HEK293 (cell line): ENCODE measurements at regions not wholly inside any gene's neighbourhood (a gene's known extent, or its start where the extent isn't known, plus 50 kb on each side); places are given as distances from the start of the nearest gene placed in this dataset.

Source experiments
- CTCF ChIA-PET: fragments of 350-600 bp; formaldehyde crosslinking; extraction: SDS; loops from one replicate; lab custom pipeline; 2021; ENCODE audit warnings: antibody characterized with exemption; lab: Yijun Ruan, JAX
- POLR2A ChIA-PET: fragments of 300-600 bp; formaldehyde crosslinking; extraction: SDS; loops from one replicate; lab custom pipeline; 2020; ENCODE audit warnings: antibody characterized with exemption, inconsistent platforms; lab: Yijun Ruan, JAX
- H3K27ac ChIP-seq: fragments of 200-500 bp; sonication (Bioruptor generic); 2 replicates; pipeline ENCODE4 v1.5.1; 2014; ENCODE audit warnings: low read depth, low read length, control low read depth, inconsistent platforms; ENCODE audit errors: extremely low read depth
- H3K36me3 ChIP-seq, 2 experiments: fragments of 200-500 bp in 1 of 2; sonication (Bioruptor generic) in 1 of 2; 1 replicate in 1 of 2; 2 replicates in 1 of 2; pipeline ENCODE4 v1.5.1; 2014 to 2017; ENCODE audit warnings: inconsistent platforms in 2 of 2, low read length in 2 of 2; ENCODE audit not compliant: control insufficient read depth in 2 of 2, insufficient read depth in 1 of 2
- H3K4me1 ChIP-seq: fragments of 200-500 bp; sonication (Bioruptor generic); 2 replicates; pipeline ENCODE4 v1.5.1; 2014; ENCODE audit warnings: mild to moderate bottlenecking, low read length, inconsistent platforms; ENCODE audit not compliant: control insufficient read depth, insufficient read depth
- H3K4me3 ChIP-seq: 2 replicates; pipeline ENCODE4 v1.5.1; 2011; ENCODE audit warnings: low read depth, mild to moderate bottlenecking, control low read depth, low read length, moderate library complexity
- H3K9me3 ChIP-seq: fragments of 200-500 bp; sonication (Bioruptor generic); 2 replicates; pipeline ENCODE4 v1.5.1; 2014; ENCODE audit warnings: low read depth, low read length, inconsistent platforms; ENCODE audit not compliant: control insufficient read depth, insufficient read depth
- SP7 ChIP-seq: fragments of 450-650 bp; formaldehyde crosslinking; IDR thresholded peaks from 2 replicates; pipeline ENCODE4 v1.5.1; 2016; ENCODE audit warnings: missing biosample characterization, missing genetic modification characterization
- YY1 ChIP-seq: fragments of 450-650 bp; formaldehyde crosslinking; IDR thresholded peaks from 2 replicates; pipeline ENCODE4 v1.5.1; 2018; ENCODE audit warnings: missing biosample characterization, missing genetic modification characterization
- ZFHX2 ChIP-seq: fragments of 450-650 bp; formaldehyde crosslinking; conservative IDR thresholded peaks from 2 replicates; pipeline ENCODE4 v1.5.1; 2016; ENCODE audit warnings: missing biosample characterization, missing genetic modification characterization
- ZNF157 ChIP-seq: fragments of 450-650 bp; formaldehyde crosslinking; IDR thresholded peaks from 2 replicates; pipeline ENCODE4 v1.5.1; 2016; ENCODE audit warnings: missing biosample characterization, missing genetic modification characterization
- ZNF184 ChIP-seq: fragments of 450-650 bp; IDR thresholded peaks from 2 replicates; pipeline ENCODE4 v1.5.1; 2018; ENCODE audit warnings: missing biosample characterization, mild to moderate bottlenecking, missing genetic modification characterization
- ZNF24 ChIP-seq: fragments of 450-650 bp; formaldehyde crosslinking; IDR thresholded peaks from 2 replicates; pipeline ENCODE4 v1.5.1; 2016; ENCODE audit warnings: missing biosample characterization, missing genetic modification characterization
- ZNF350 ChIP-seq: fragments of 450-650 bp; formaldehyde crosslinking; IDR thresholded peaks from 2 replicates; pipeline ENCODE4 v1.5.0; 2017; ENCODE audit warnings: missing biosample characterization, mild to moderate bottlenecking, missing genetic modification characterization
- ZNF391 ChIP-seq: fragments of 450-650 bp; formaldehyde crosslinking; IDR thresholded peaks from 2 replicates; pipeline ENCODE4 v1.5.1; 2016; ENCODE audit warnings: low read depth, missing biosample characterization, missing genetic modification characterization, borderline replicate concordance
- ZNF426 ChIP-seq: fragments of 450-650 bp; formaldehyde crosslinking; IDR thresholded peaks from 2 replicates; pipeline ENCODE4 v1.5.1; 2017; ENCODE audit warnings: missing biosample characterization, missing genetic modification characterization, mild to moderate bottlenecking, inconsistent platforms, moderate library complexity
- ZNF433 ChIP-seq: fragments of 450-650 bp; formaldehyde crosslinking; IDR thresholded peaks from 2 replicates; pipeline ENCODE4 v1.5.1; 2016; ENCODE audit warnings: missing biosample characterization, missing genetic modification characterization, low read depth
- ZNF585B ChIP-seq: fragments of 450-650 bp; formaldehyde crosslinking; IDR thresholded peaks from 2 replicates; pipeline ENCODE4 v1.5.1; 2016; ENCODE audit warnings: missing biosample characterization, missing genetic modification characterization
- ZNF596 ChIP-seq: fragments of 450-650 bp; IDR thresholded peaks from 2 replicates; pipeline ENCODE4 v1.5.0; 2018; ENCODE audit warnings: missing biosample characterization, mild to moderate bottlenecking, missing genetic modification characterization, moderate library complexity
- TF ChIP-seq, protein P1 (sequence below): fragments of 450-650 bp; formaldehyde crosslinking; IDR thresholded peaks from 2 replicates; pipeline ENCODE4 v1.5.1; 2016; ENCODE audit warnings: missing biosample characterization, missing genetic modification characterization
- TF ChIP-seq, protein P2 (sequence below): fragments of 450-650 bp; formaldehyde crosslinking; conservative IDR thresholded peaks from 2 replicates; pipeline ENCODE4 v1.5.1; 2016; ENCODE audit warnings: low read depth, missing biosample characterization, missing genetic modification characterization
- TF ChIP-seq, protein P3 (sequence below): fragments of 450-650 bp; formaldehyde crosslinking; IDR thresholded peaks from 2 replicates; pipeline ENCODE4 v1.5.1; 2016; ENCODE audit warnings: missing biosample characterization, missing genetic modification characterization
- TF ChIP-seq, protein P4 (sequence below): fragments of 450-650 bp; formaldehyde crosslinking; IDR thresholded peaks from 2 replicates; pipeline ENCODE4 v1.5.1; 2016; ENCODE audit warnings: missing biosample characterization, missing genetic modification characterization, borderline replicate concordance
- TF ChIP-seq, protein P5 (sequence below): fragments of 450-650 bp; formaldehyde crosslinking; IDR thresholded peaks from 2 replicates; pipeline ENCODE4 v1.5.1; 2016; ENCODE audit warnings: missing biosample characterization, missing genetic modification characterization

DNA sequence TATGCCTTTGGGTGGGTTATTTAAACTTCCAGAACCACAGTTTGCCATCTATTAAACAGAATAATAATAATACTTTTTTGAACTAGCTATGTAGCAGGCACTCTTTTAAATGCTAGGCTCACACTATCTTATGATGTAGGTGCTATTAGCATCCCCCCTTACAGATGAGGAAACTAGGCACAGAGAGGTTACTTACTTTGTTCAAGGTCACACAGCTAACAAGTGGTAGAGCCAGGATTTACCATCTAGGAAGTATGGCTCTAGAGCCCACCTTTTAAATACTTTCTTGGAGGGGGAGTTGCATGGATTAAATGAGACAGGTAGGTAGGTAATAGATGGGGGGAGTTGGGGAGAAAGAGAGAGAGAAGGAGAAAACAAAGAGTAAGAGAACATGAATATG, 95.3 kb upstream of the NR3C1 start:
- peaks cover 7% of the 10 kb centered on the region for H3K4me1 ChIP-seq
- H3K9me3 ChIP-seq, result no peaks in the 10 kb centered on the region
- CTCF ChIA-PET, result no interaction called here
- no peaks in the 10 kb centered on the region for H3K36me3 ChIP-seq
- no peak overlapping the region for H3K4me3 ChIP-seq
- TF ChIP-seq, protein P1, sequence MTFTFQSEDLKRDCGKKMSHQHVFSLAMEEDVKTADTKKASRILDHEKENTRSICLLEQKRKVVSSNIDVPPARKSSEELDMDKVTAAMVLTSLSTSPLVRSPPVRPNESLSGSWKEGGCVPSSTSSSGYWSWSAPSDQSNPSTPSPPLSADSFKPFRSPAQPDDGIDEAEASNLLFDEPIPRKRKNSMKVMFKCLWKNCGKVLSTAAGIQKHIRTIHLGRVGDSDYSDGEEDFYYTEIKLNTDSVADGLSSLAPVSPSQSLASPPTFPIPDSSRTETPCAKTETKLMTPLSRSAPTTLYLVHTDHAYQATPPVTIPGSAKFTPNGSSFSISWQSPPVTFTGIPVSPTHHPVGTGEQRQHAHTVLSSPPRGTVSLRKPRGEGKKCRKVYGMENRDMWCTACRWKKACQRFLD (tag by site-specific recombination), result no peak
- TF ChIP-seq, protein P2, sequence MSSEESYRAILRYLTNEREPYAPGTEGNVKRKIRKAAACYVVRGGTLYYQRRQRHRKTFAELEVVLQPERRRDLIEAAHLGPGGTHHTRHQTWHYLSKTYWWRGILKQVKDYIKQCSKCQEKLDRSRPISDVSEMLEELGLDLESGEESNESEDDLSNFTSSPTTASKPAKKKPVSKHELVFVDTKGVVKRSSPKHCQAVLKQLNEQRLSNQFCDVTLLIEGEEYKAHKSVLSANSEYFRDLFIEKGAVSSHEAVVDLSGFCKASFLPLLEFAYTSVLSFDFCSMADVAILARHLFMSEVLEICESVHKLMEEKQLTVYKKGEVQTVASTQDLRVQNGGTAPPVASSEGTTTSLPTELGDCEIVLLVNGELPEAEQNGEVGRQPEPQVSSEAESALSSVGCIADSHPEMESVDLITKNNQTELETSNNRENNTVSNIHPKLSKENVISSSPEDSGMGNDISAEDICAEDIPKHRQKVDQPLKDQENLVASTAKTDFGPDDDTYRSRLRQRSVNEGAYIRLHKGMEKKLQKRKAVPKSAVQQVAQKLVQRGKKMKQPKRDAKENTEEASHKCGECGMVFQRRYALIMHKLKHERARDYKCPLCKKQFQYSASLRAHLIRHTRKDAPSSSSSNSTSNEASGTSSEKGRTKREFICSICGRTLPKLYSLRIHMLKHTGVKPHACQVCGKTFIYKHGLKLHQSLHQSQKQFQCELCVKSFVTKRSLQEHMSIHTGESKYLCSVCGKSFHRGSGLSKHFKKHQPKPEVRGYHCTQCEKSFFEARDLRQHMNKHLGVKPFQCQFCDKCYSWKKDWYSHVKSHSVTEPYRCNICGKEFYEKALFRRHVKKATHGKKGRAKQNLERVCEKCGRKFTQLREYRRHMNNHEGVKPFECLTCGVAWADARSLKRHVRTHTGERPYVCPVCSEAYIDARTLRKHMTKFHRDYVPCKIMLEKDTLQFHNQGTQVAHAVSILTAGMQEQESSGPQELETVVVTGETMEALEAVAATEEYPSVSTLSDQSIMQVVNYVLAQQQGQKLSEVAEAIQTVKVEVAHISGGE (tag by site-specific recombination), result no peak
- TF ChIP-seq ZNF433 (tag by site-specific recombination) (no peak), SP7 (tag by site-specific recombination) (no peak), ZNF596 (tag by site-specific recombination) (no peak), YY1 (tag by site-specific recombination) (no peak), ZFHX2 (tag by site-specific recombination) (no peak), ZNF350 (no peak), ZNF184 (tag by site-specific recombination) (no peak), ZNF157 (no peak)
- TF ChIP-seq, protein P3, sequence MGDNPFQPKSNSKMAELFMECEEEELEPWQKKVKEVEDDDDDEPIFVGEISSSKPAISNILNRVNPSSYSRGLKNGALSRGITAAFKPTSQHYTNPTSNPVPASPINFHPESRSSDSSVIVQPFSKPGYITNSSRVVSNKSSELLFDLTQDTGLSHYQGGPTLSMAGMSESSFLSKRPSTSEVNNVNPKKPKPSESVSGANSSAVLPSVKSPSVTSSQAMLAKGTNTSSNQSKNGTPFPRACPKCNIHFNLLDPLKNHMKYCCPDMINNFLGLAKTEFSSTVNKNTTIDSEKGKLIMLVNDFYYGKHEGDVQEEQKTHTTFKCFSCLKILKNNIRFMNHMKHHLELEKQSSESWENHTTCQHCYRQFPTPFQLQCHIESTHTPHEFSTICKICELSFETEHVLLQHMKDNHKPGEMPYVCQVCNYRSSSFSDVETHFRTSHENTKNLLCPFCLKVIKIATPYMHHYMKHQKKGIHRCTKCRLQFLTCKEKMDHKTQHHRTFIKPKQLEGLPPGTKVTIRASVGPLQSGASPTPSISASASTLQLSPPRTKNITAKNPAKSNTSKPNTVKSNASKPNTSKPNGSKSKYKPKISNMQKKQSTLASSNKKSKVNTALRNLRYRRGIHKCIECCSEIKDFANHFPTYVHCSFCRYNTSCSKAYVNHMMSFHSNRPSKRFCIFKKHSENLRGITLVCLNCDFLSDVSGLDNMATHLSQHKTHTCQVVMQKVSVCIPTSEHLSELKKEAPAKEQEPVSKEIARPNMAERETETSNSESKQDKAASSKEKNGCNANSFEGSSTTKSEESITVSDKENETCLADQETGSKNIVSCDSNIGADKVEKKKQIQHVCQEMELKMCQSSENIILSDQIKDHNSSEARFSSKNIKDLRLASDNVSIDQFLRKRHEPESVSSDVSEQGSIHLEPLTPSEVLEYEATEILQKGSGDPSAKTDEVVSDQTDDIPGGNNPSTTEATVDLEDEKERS (tag by site-specific recombination), result no peak
- TF ChIP-seq, all 188 proteins: peak for 0
- POLR2A ChIA-PET, result no interaction called here
- H3K27ac ChIP-seq, result no peak overlapping the region

DNA sequence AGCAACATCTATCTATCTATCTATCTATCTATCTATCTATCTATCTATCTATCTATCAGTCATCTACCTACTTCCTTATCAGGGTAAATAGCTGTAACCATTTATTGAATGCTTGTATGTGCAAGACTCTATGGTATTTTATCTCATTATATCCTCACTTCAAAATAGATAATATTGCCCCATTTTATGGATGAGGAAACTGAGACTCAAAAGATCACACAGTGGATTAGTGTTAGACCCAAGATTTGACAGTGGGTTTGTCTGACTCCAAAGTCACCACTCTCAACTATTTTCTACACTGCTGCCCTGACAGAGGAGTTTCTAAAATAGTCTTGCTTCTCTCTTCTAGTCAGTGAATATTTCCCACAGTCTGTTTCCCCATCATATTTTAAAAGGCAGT, 94.3 kb upstream of the NR3C1 start:
- Histone ChIP-seq H3K27ac (no peak overlapping the region), H3K9me3 (no peaks in the 10 kb centered on the region), H3K4me1 (peaks cover 7% of the 10 kb centered on the region), H3K4me3 (no peak overlapping the region), H3K36me3 (no peaks in the 10 kb centered on the region)
- CTCF ChIA-PET, result interaction anchor here (0.6 to 1.0 kb wide), 2 partner anchors 90 to 470 kb away, joined by 3 to 4 read pairs; no protein-coding TSS in a partner anchor
- POLR2A ChIA-PET, result no interaction called here
- TF ChIP-seq, protein P4, sequence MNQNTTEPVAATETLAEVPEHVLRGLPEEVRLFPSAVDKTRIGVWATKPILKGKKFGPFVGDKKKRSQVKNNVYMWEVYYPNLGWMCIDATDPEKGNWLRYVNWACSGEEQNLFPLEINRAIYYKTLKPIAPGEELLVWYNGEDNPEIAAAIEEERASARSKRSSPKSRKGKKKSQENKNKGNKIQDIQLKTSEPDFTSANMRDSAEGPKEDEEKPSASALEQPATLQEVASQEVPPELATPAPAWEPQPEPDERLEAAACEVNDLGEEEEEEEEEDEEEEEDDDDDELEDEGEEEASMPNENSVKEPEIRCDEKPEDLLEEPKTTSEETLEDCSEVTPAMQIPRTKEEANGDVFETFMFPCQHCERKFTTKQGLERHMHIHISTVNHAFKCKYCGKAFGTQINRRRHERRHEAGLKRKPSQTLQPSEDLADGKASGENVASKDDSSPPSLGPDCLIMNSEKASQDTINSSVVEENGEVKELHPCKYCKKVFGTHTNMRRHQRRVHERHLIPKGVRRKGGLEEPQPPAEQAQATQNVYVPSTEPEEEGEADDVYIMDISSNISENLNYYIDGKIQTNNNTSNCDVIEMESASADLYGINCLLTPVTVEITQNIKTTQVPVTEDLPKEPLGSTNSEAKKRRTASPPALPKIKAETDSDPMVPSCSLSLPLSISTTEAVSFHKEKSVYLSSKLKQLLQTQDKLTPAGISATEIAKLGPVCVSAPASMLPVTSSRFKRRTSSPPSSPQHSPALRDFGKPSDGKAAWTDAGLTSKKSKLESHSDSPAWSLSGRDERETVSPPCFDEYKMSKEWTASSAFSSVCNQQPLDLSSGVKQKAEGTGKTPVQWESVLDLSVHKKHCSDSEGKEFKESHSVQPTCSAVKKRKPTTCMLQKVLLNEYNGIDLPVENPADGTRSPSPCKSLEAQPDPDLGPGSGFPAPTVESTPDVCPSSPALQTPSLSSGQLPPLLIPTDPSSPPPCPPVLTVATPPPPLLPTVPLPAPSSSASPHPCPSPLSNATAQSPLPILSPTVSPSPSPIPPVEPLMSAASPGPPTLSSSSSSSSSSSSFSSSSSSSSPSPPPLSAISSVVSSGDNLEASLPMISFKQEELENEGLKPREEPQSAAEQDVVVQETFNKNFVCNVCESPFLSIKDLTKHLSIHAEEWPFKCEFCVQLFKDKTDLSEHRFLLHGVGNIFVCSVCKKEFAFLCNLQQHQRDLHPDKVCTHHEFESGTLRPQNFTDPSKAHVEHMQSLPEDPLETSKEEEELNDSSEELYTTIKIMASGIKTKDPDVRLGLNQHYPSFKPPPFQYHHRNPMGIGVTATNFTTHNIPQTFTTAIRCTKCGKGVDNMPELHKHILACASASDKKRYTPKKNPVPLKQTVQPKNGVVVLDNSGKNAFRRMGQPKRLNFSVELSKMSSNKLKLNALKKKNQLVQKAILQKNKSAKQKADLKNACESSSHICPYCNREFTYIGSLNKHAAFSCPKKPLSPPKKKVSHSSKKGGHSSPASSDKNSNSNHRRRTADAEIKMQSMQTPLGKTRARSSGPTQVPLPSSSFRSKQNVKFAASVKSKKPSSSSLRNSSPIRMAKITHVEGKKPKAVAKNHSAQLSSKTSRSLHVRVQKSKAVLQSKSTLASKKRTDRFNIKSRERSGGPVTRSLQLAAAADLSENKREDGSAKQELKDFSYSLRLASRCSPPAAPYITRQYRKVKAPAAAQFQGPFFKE (tag by site-specific recombination), result no peak
- TF ChIP-seq ZNF391 (tag by site-specific recombination), result no peak
- TF ChIP-seq ZNF24 (tag by site-specific recombination), result no peak
- no peak for TF ChIP-seq ZNF426 (tag by site-specific recombination)
- TF ChIP-seq, protein P5, sequence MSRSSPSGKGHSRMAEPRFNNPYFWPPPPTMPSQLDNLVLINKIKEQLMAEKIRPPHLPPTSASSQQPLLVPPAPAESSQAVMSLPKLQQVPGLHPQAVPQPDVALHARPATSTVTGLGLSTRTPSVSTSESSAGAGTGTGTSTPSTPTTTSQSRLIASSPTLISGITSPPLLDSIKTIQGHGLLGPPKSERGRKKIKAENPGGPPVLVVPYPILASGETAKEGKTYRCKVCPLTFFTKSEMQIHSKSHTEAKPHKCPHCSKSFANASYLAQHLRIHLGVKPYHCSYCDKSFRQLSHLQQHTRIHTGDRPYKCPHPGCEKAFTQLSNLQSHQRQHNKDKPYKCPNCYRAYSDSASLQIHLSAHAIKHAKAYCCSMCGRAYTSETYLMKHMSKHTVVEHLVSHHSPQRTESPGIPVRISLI (tag by site-specific recombination), result no peak
- TF ChIP-seq ZNF585B, result no peak
